H1 (cell line): ENCODE measurements at regions not wholly inside any gene's neighbourhood (a gene's known extent, or its start where the extent isn't known, plus 50 kb on each side); places are given as distances from the start of the nearest gene placed in this dataset.

ENCODE experiments used
- CTCF ChIA-PET: fragments of 300-600 bp; sonication (Branson Sonifier 250); formaldehyde crosslinking; loops from one replicate; lab custom pipeline; 2021; ENCODE audit not compliant: partially characterized antibody; lab: Charles Lee
- POLR2A ChIA-PET: fragments of 300-600 bp; sonication (Branson Sonifier 250); formaldehyde crosslinking; loops from one replicate; lab custom pipeline; 2021; ENCODE audit warnings: inconsistent platforms; ENCODE audit not compliant: partially characterized antibody; lab: Charles Lee
- DNase-seq, 2 experiments: peaks; one replicate each; pipeline versions ENCODE4 v3.0.0 to v3.0.0-alpha.2; 2010 to 2022; ENCODE audit warnings: low spot score in 2 of 2, low read depth in 1 of 2, mixed read lengths in 1 of 2
- FAIRE-seq: peaks from 2 replicates; lab custom pipeline; 2011; peaks lifted over from hg19 to GRCh38; lab: Jason Lieb, UNC
- H2AFZ ChIP-seq: 2 replicates; pipeline ENCODE4 v1.8.1; 2012; ENCODE audit warnings: low read length, inconsistent platforms
- H2AK5ac ChIP-seq: 2 replicates; pipeline ENCODE4 v1.6.1; 2013; ENCODE audit warnings: low read depth, low read length
- H2BK120ac ChIP-seq: replicated peaks from 2 replicates; pipeline ENCODE3; 2013; ENCODE audit warnings: low read depth, low read length, inconsistent platforms
- H2BK12ac ChIP-seq: 2 replicates; pipeline ENCODE4 v1.6.1; 2013; ENCODE audit warnings: low read depth, low read length
- H2BK15ac ChIP-seq: 2 replicates; pipeline ENCODE4 v1.6.1; 2013; ENCODE audit warnings: low read length
- H2BK20ac ChIP-seq: 2 replicates; pipeline ENCODE4 v1.6.1; 2013; ENCODE audit warnings: low read length
- H2BK5ac ChIP-seq: 2 replicates; pipeline ENCODE4 v1.6.1; 2013; ENCODE audit warnings: low read depth, low read length
- H3K14ac ChIP-seq: 2 replicates; pipeline ENCODE4 v1.6.1; 2013; ENCODE audit warnings: inconsistent platforms; ENCODE audit not compliant: insufficient read length
- H3K18ac ChIP-seq: 2 replicates; pipeline ENCODE4 v1.6.1; 2013; ENCODE audit warnings: low read length; ENCODE audit errors: extremely low read depth
- H3K23ac ChIP-seq: 2 replicates; pipeline ENCODE4 v1.6.1; 2013; ENCODE audit warnings: inconsistent platforms; ENCODE audit not compliant: insufficient read length
- H3K23me2 ChIP-seq: 2 replicates; pipeline ENCODE4 v1.6.1; 2013; ENCODE audit warnings: low read depth, low read length
- H3K27ac ChIP-seq: 2 replicates; pipeline ENCODE4 v1.6.1; 2011; ENCODE audit warnings: low read depth, low read length, inconsistent platforms
- H3K27me3 ChIP-seq, 4 experiments: replicated peaks in 1 of 4; 1 replicate in 1 of 4; 2 replicates in 3 of 4; pipeline versions ENCODE4 v1.6.1 to v1.8.1; 2011 to 2013; ENCODE audit warnings: low read length in 3 of 4, mild to moderate bottlenecking in 3 of 4, inconsistent platforms in 2 of 4, mixed read lengths in 2 of 4, moderate library complexity in 1 of 4; ENCODE audit not compliant: control insufficient read depth in 3 of 4, insufficient read depth in 3 of 4; ENCODE audit errors: extremely low read depth in 1 of 4
- H3K36me3 ChIP-seq, 4 experiments: 2 replicates each; pipeline versions ENCODE4 v1.6.1 to v1.8.1; 2011 to 2013; ENCODE audit warnings: mild to moderate bottlenecking in 4 of 4, low read length in 3 of 4, moderate library complexity in 2 of 4, control low read depth in 1 of 4, inconsistent platforms in 1 of 4; ENCODE audit not compliant: insufficient read depth in 4 of 4, control insufficient read depth in 2 of 4
- H3K4ac ChIP-seq: replicated peaks from 2 replicates; pipeline ENCODE3; 2013; ENCODE audit warnings: low read length, low read depth, mixed read lengths, inconsistent platforms; ENCODE audit not compliant: insufficient read length
- H3K4me1 ChIP-seq, 4 experiments: replicated peaks in 1 of 4; 1 replicate in 1 of 4; 2 replicates in 3 of 4; pipeline versions ENCODE4 v1.6.1 to v1.8.1; 2011 to 2013; ENCODE audit warnings: low read length in 3 of 4, inconsistent platforms in 2 of 4, mixed read lengths in 1 of 4; ENCODE audit not compliant: insufficient read depth in 4 of 4, control insufficient read depth in 3 of 4
- H3K4me2 ChIP-seq, 2 experiments: 2 replicates each; pipeline versions ENCODE4 v1.6.1 to v1.8.1; 2011 to 2013; ENCODE audit warnings: low read depth in 2 of 2, low read length in 2 of 2, control low read depth in 1 of 2, inconsistent platforms in 1 of 2, mild to moderate bottlenecking in 1 of 2; ENCODE audit not compliant: insufficient read depth in 1 of 2
- H3K4me3 ChIP-seq, 4 experiments: fragments of 200-600, 300-600 bp in 1 of 4; sonication (generic), shearing (Covaris generic), sonication (Bioruptor Twin) in 1 of 4; 2 replicates each; pipeline versions ENCODE4 v1.5.1 to v1.8.1; 2011 to 2016; ENCODE audit warnings: low read length in 4 of 4, low read depth in 3 of 4, control low read depth in 2 of 4, inconsistent platforms in 2 of 4, mild to moderate bottlenecking in 2 of 4, mixed read lengths in 1 of 4, moderate library complexity in 1 of 4; ENCODE audit not compliant: insufficient read depth in 2 of 4; ENCODE audit errors: extremely low read depth in 1 of 4
- H3K56ac ChIP-seq: replicated peaks from 2 replicates; pipeline ENCODE3; 2013; ENCODE audit warnings: low read depth, mild to moderate bottlenecking, mixed read lengths, low read length, inconsistent platforms; ENCODE audit not compliant: insufficient read length
- H3K79me1 ChIP-seq: 2 replicates; pipeline ENCODE4 v1.6.1; 2013; ENCODE audit warnings: low read depth, low read length, control low read depth
- H3K79me2 ChIP-seq, 2 experiments: 2 replicates each; pipeline versions ENCODE4 v1.6.1 to v1.8.1; 2012 to 2013; ENCODE audit warnings: low read length in 2 of 2, mild to moderate bottlenecking in 2 of 2, inconsistent platforms in 1 of 2; ENCODE audit not compliant: insufficient read depth in 2 of 2, control insufficient read depth in 1 of 2
- H3K9ac ChIP-seq, 4 experiments: replicated peaks in 1 of 4; 1 replicate in 1 of 4; 2 replicates in 3 of 4; pipeline versions ENCODE4 v1.6.1 to v1.8.1; 2011 to 2013; ENCODE audit warnings: low read depth in 3 of 4, low read length in 3 of 4, control low read depth in 2 of 4, mild to moderate bottlenecking in 2 of 4, moderate library complexity in 2 of 4, inconsistent platforms in 1 of 4; ENCODE audit errors: extremely low read depth in 1 of 4
- H3K9me3 ChIP-seq, 2 experiments: 2 replicates each; pipeline versions ENCODE4 v1.6.1 to v1.8.1; 2012 to 2013; ENCODE audit warnings: mild to moderate bottlenecking in 2 of 2, moderate library complexity in 2 of 2, control low read depth in 1 of 2, inconsistent platforms in 1 of 2, low read depth in 1 of 2, low read length in 1 of 2, mixed read lengths in 1 of 2; ENCODE audit not compliant: insufficient read depth in 2 of 2
- H4K20me1 ChIP-seq, 2 experiments: replicated peaks in 1 of 2; 2 replicates each; pipeline versions ENCODE3 to v1.8.1; 2011 to 2013; ENCODE audit warnings: inconsistent platforms in 2 of 2, low read length in 2 of 2, mild to moderate bottlenecking in 1 of 2; ENCODE audit not compliant: insufficient read depth in 2 of 2, control insufficient read depth in 1 of 2
- H4K5ac ChIP-seq: 2 replicates; pipeline ENCODE4 v1.6.1; 2013; ENCODE audit warnings: low read length, low read depth, mixed read lengths, inconsistent platforms; ENCODE audit not compliant: insufficient read length
- H4K8ac ChIP-seq: 2 replicates; pipeline ENCODE4 v1.8.0; 2013; ENCODE audit warnings: mild to moderate bottlenecking, moderate library complexity, low read length, inconsistent platforms; ENCODE audit not compliant: insufficient read depth; ENCODE audit errors: extremely low read depth
- H4K91ac ChIP-seq: replicated peaks from 2 replicates; pipeline ENCODE3; 2013; ENCODE audit warnings: low read length, mixed read lengths, inconsistent platforms; ENCODE audit not compliant: insufficient read length
- CHD2 ChIP-seq: IDR thresholded peaks from 2 replicates; pipeline ENCODE4 v1.6.1; 2012; ENCODE audit warnings: low read length, improper control_type of control experiment
- JUN ChIP-seq: IDR thresholded peaks from 2 replicates; pipeline ENCODE4 v1.6.1; 2011; ENCODE audit warnings: low read depth, mild to moderate bottlenecking, improper control_type of control experiment, low read length
- JUND ChIP-seq: IDR thresholded peaks from 2 replicates; pipeline ENCODE4 v1.6.1; 2011; ENCODE audit warnings: mild to moderate bottlenecking, improper control_type of control experiment, low read length
- POU5F1 ChIP-seq: IDR thresholded peaks from 2 replicates; pipeline ENCODE4 v1.6.1; 2011; ENCODE audit warnings: low read depth, mild to moderate bottlenecking, low read length, moderate library complexity
- RBBP5 ChIP-seq: IDR thresholded peaks from 2 replicates; pipeline ENCODE4 v1.7.1; 2012; ENCODE audit warnings: low read depth, mild to moderate bottlenecking, inconsistent platforms, low read length, moderate library complexity, borderline replicate concordance
- SP2 ChIP-seq: IDR thresholded peaks from 2 replicates; pipeline ENCODE4 v1.6.1; 2012; ENCODE audit warnings: mild to moderate bottlenecking, low read length, inconsistent platforms
- WGBS, 2 experiments: shearing (Covaris generic) in 1 of 2; methylation state at CpG; one replicate each; pipeline versions ENCODE4 v1.1.6 to v1.1.7; 2013 to 2015; ENCODE audit warnings: low lambda C conversion rate in 2 of 2, mixed read lengths in 2 of 2, inconsistent platforms in 1 of 2, low coverage in 1 of 2, missing lambda C conversion rate in 1 of 2; ENCODE audit not compliant: insufficient replicate concordance in 2 of 2, insufficient coverage in 1 of 2, insufficient read length in 1 of 2; ENCODE audit errors: extremely low coverage in 1 of 2, missing lambda C conversion rate in 1 of 2; 5-methylcytosine and 5-hydroxymethylcytosine counted together
- TF ChIP-seq, protein P1 (sequence below), 3 experiments: IDR thresholded peaks; 1 replicate in 2 of 3; 2 replicates in 1 of 3; pipeline versions ENCODE4 v1.5.1 to v1.6.1; 2011; ENCODE audit warnings: low read length in 3 of 3, mild to moderate bottlenecking in 3 of 3, inconsistent platforms in 2 of 3, low read depth in 1 of 3, moderate library complexity in 1 of 3; ENCODE audit not compliant: insufficient read depth in 1 of 3; ENCODE audit errors: control extremely low read depth in 1 of 3
- TF ChIP-seq, protein P2 (sequence below): IDR thresholded peaks from 2 replicates; pipeline ENCODE4 v1.6.1; 2011; ENCODE audit warnings: low read length, improper control_type of control experiment

DNA sequence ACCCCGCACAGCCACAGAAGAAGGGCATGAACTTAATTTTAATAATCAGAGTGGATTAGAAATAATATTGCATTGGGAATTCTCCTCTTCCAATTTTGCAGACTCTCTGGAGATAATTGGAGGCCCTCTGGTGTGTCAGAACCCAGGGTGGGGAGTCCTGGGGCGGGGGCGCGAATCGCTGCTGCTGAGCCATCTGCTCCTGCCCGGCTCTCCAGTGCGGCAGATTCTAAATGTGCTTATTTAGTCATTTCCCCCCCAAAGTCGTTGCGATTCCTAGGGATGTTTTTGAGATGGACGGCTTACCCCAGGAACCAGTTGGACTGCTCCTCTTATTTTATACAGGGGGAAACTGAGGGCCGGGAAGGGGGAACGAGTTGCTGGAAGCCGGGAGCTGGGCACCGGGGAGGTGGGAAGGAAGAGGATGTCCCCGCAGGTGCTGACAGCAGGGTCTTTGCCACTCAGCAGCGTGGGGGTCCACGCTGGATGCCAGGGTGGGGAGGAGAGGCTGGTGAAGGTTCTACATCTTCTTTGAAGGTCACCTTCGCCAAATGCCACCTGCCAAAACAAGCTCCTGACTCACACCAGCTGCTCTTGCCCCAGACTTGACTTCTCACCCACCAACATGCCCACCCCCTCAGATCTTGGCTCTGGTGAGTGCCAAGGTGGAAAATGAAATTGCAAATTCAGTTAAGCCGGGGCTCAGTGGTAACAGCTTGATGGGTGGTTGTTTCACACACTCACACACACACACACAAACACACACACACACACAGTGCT is 91.3 kb upstream of the PRR23E start:
- no peak for TF ChIP-seq SP2
- TF ChIP-seq, protein P1, sequence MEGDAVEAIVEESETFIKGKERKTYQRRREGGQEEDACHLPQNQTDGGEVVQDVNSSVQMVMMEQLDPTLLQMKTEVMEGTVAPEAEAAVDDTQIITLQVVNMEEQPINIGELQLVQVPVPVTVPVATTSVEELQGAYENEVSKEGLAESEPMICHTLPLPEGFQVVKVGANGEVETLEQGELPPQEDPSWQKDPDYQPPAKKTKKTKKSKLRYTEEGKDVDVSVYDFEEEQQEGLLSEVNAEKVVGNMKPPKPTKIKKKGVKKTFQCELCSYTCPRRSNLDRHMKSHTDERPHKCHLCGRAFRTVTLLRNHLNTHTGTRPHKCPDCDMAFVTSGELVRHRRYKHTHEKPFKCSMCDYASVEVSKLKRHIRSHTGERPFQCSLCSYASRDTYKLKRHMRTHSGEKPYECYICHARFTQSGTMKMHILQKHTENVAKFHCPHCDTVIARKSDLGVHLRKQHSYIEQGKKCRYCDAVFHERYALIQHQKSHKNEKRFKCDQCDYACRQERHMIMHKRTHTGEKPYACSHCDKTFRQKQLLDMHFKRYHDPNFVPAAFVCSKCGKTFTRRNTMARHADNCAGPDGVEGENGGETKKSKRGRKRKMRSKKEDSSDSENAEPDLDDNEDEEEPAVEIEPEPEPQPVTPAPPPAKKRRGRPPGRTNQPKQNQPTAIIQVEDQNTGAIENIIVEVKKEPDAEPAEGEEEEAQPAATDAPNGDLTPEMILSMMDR (IDR thresholded peaks at IDR 0.05; ENCODE audit: control extremely low read depth in 1 of 3, insufficient read depth in 1 of 3, low read depth in 1 of 3, low read length in 3 of 3): no peak
- TF ChIP-seq JUN: no peak
- TF ChIP-seq CHD2: no peak
- TF ChIP-seq JUND: no peak
- TF ChIP-seq POU5F1: no peak
- TF ChIP-seq, protein P2, sequence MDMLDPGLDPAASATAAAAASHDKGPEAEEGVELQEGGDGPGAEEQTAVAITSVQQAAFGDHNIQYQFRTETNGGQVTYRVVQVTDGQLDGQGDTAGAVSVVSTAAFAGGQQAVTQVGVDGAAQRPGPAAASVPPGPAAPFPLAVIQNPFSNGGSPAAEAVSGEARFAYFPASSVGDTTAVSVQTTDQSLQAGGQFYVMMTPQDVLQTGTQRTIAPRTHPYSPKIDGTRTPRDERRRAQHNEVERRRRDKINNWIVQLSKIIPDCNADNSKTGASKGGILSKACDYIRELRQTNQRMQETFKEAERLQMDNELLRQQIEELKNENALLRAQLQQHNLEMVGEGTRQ: no peak
- no peak for TF ChIP-seq RBBP5
- TF ChIP-seq, all 59 proteins: peak for 0
- H2BK5ac ChIP-seq: no peak overlapping the region
- no peak overlapping the region for H3K56ac ChIP-seq
- H2BK12ac ChIP-seq: no peak overlapping the region
- H3K18ac ChIP-seq: no peak overlapping the region
- WGBS, 2 experiments: 93% methylated on average over 19 of the region's 19 CpGs; no CpG with 5 or more reads in 1 of the 2 experiments
- H3K4me2 ChIP-seq: no peak overlapping the region
- H4K8ac ChIP-seq: no peak overlapping the region
- no peak overlapping the region for H3K4ac ChIP-seq
- no peak overlapping the region for H4K5ac ChIP-seq
- CTCF ChIA-PET: interaction anchor here (0.9 to 1.3 kb wide), 2 partner anchors 84 to 272 kb away, joined by 3 read pairs; no protein-coding TSS in a partner anchor
- H4K91ac ChIP-seq: no peak overlapping the region
- H3K27ac ChIP-seq: no peak overlapping the region
- H3K36me3 ChIP-seq: no peaks in the 10 kb centered on the region
- no peaks in the 10 kb centered on the region for H3K79me1 ChIP-seq
- no peak overlapping the region for H2BK20ac ChIP-seq
- POLR2A ChIA-PET: no interaction called here
- H4K20me1 ChIP-seq: no peaks in the 10 kb centered on the region
- no peaks in the 10 kb centered on the region for H3K79me2 ChIP-seq
- no peak overlapping the region for H3K9ac ChIP-seq
- no peaks in the 10 kb centered on the region for H3K27me3 ChIP-seq
- no peaks in the 10 kb centered on the region for H3K9me3 ChIP-seq
- no peak overlapping the region for H2BK120ac ChIP-seq
- DNase-seq (no peak), FAIRE-seq (no peak)
- no peaks in the 10 kb centered on the region for H3K23me2 ChIP-seq
- H3K4me3 ChIP-seq: no peak overlapping the region
- no peak overlapping the region for H3K23ac ChIP-seq
- no peak overlapping the region for H3K14ac ChIP-seq
- no peak overlapping the region for H2AFZ ChIP-seq
- no peak overlapping the region for H2AK5ac ChIP-seq
- H2BK15ac ChIP-seq: no peak overlapping the region
- no peaks in the 10 kb centered on the region for H3K4me1 ChIP-seq
